Caco-2 (cell line): ENCODE measurements at regions not wholly inside any gene's neighbourhood (a gene's known extent, or its start where the extent isn't known, plus 50 kb on each side); places are given as distances from the start of the nearest gene placed in this dataset.

Experiments
- BruUV-seq: library from RNA; stranded (reverse); fragments of 400-500 nt; replicated peaks from 2 replicates; lab custom pipeline; 2021; lab: Mats Ljungman, UMichigan
- CTCF ChIA-PET: fragments of 300-600 bp; sonication (Branson Sonifier 250); formaldehyde crosslinking; loops from one replicate; lab custom pipeline; 2022; ENCODE audit warnings: antibody characterized with exemption; lab: Charles Lee
- POLR2A ChIA-PET: fragments of 300-600 bp; sonication (Branson Sonifier 250); formaldehyde crosslinking; loops from one replicate; lab custom pipeline; 2022; ENCODE audit warnings: antibody characterized with exemption; lab: Charles Lee
- DNase-seq, 2 experiments: peaks; one replicate each; pipeline versions ENCODE4 v3.0.0 to v3.0.0-alpha.2; 2020 to 2022
- H3K27me3 ChIP-seq: replicated peaks from 2 replicates; pipeline ENCODE4 v1.6.0; 2011; ENCODE audit warnings: low read length; ENCODE audit not compliant: control insufficient read depth, insufficient read depth
- H3K36me3 ChIP-seq: 2 replicates; pipeline ENCODE4 v1.5.1; 2011; ENCODE audit warnings: low read length; ENCODE audit not compliant: control insufficient read depth, insufficient read depth
- H3K4me1 ChIP-seq: fragments of 250-450 bp; sonication (Bioruptor Pico); 2 replicates; pipeline ENCODE4 v1.5.1; 2020; ENCODE audit warnings: mild to moderate bottlenecking
- H3K4me3 ChIP-seq: 2 replicates; pipeline ENCODE4 v1.5.1; 2011; ENCODE audit warnings: low read depth, mild to moderate bottlenecking, control low read depth, low read length
- H3K9me3 ChIP-seq: fragments of 250-450 bp; sonication (Bioruptor Pico); 2 replicates; pipeline ENCODE4 v1.5.1; 2020; ENCODE audit warnings: mild to moderate bottlenecking, moderate library complexity
- H3K27ac Mint-ChIP-seq: one replicate; pipeline ENCODE4 v1.8.0; 2022; ENCODE audit warnings: mixed read lengths; ENCODE audit not compliant: unreplicated experiment
- H3K27me3 Mint-ChIP-seq: one replicate; pipeline ENCODE4 v1.8.0; 2022; ENCODE audit warnings: mixed read lengths; ENCODE audit not compliant: insufficient read depth, unreplicated experiment
- H3K36me3 Mint-ChIP-seq: one replicate; pipeline ENCODE4 v1.8.0; 2022; ENCODE audit warnings: mild to moderate bottlenecking, mixed read lengths; ENCODE audit not compliant: insufficient read depth, unreplicated experiment
- H3K4me1 Mint-ChIP-seq: one replicate; pipeline ENCODE4 v1.8.0; 2022; ENCODE audit warnings: low read depth, mixed read lengths; ENCODE audit not compliant: unreplicated experiment
- H3K4me3 Mint-ChIP-seq: one replicate; pipeline ENCODE4 v1.8.0; 2022; ENCODE audit warnings: mild to moderate bottlenecking, moderate library complexity, mixed read lengths; ENCODE audit not compliant: unreplicated experiment
- H3K9me3 Mint-ChIP-seq: one replicate; pipeline ENCODE4 v1.8.0; 2022; ENCODE audit warnings: mixed read lengths; ENCODE audit not compliant: unreplicated experiment
- intact Hi-C: fragments of 100-400 bp; cut with micrococcal nuclease; formaldehyde crosslinking; loops from one replicate; pipeline ENCODE4 v1.10.0; 2022; ENCODE audit not compliant: unreplicated experiment
- TF ChIP-seq, protein P1 (sequence below), 2 experiments: fragments of 200-600 bp in 1 of 2; IDR thresholded peaks; 1 replicate in 1 of 2; 2 replicates in 1 of 2; pipeline versions ENCODE4 v1.5.1 to v1.8.0; 2011 to 2022; ENCODE audit warnings: antibody characterized with exemption in 1 of 2, control low read depth in 1 of 2, inconsistent platforms in 1 of 2, low read depth in 1 of 2, low read length in 1 of 2, mild to moderate bottlenecking in 1 of 2, moderate library complexity in 1 of 2; ENCODE audit not compliant: insufficient read depth in 1 of 2, severe bottlenecking in 1 of 2, unreplicated experiment in 1 of 2

DNA sequence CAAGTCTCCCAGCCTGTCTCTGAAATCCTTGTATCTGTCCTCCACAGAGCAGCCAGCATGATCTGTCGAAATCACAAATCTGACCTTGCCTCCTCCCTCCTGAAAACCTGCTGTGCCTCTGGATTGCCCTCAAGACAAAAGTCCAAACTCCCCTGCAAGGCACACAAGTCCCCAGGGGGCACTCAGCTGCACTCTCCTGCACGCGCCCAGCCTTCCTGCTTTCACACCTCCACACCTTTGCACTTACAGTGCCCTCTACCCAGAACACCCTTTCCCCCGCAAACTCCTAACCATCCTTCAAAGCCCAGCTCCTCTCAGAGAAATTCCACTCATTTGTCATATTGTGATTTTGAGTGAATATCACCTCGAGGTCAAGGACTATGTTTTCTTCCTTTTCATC is 83.4 kb upstream of the TOP1 start:
- no peaks in the 10 kb centered on the region for H3K9me3 ChIP-seq
- H3K27ac Mint-ChIP-seq: no peak overlapping the region
- no peak overlapping the region for H3K4me3 ChIP-seq
- H3K4me1 ChIP-seq: peaks cover 8% of the 10 kb centered on the region
- H3K4me3 Mint-ChIP-seq: no peak overlapping the region
- no peaks in the 10 kb centered on the region for H3K9me3 Mint-ChIP-seq
- no peak for DNase-seq
- intact Hi-C loops: loop anchor here (5.0 kb wide), 1 partner anchor 133 kb away; no protein-coding TSS in a partner anchor
- CTCF ChIA-PET: interaction anchor here (0.9 to 2.8 kb wide), 16 partner anchors 10 to 256 kb away, joined by 3 to 66 read pairs (median 5); partner anchors contain the start of gene MAFB
- BruUV-seq: no TSS peak
- H3K36me3 ChIP-seq: no peaks in the 10 kb centered on the region
- peaks cover 16% of the 10 kb centered on the region for H3K27me3 Mint-ChIP-seq
- H3K27me3 ChIP-seq: no peaks in the 10 kb centered on the region
- no peaks in the 10 kb centered on the region for H3K4me1 Mint-ChIP-seq
- TF ChIP-seq, protein P1, sequence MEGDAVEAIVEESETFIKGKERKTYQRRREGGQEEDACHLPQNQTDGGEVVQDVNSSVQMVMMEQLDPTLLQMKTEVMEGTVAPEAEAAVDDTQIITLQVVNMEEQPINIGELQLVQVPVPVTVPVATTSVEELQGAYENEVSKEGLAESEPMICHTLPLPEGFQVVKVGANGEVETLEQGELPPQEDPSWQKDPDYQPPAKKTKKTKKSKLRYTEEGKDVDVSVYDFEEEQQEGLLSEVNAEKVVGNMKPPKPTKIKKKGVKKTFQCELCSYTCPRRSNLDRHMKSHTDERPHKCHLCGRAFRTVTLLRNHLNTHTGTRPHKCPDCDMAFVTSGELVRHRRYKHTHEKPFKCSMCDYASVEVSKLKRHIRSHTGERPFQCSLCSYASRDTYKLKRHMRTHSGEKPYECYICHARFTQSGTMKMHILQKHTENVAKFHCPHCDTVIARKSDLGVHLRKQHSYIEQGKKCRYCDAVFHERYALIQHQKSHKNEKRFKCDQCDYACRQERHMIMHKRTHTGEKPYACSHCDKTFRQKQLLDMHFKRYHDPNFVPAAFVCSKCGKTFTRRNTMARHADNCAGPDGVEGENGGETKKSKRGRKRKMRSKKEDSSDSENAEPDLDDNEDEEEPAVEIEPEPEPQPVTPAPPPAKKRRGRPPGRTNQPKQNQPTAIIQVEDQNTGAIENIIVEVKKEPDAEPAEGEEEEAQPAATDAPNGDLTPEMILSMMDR (IDR thresholded peaks at IDR 0.05; ENCODE audit: insufficient read depth in 1 of 2, low read depth in 1 of 2, low read length in 1 of 2, severe bottlenecking in 1 of 2, unreplicated experiment in 1 of 2): peak in 1 of 2 experiments; percentile 25
- H3K36me3 Mint-ChIP-seq: no peaks in the 10 kb centered on the region
- POLR2A ChIA-PET: no interaction called here

- ChIA-PET POLR2A (interaction anchor here (1.1 kb wide), 1 partner anchor 53 kb away, joined by 3 read pairs; no protein-coding TSS in a partner anchor), CTCF (interaction anchor here (0.5 to 2.8 kb wide), 37 partner anchors 9 to 1426 kb away, joined by 3 to 66 read pairs (median 3); partner anchors contain the start of gene MAFB)
- peaks cover 19% of the 10 kb centered on the region for H3K27me3 Mint-ChIP-seq
- Histone ChIP-seq H3K27me3 (no peaks in the 10 kb centered on the region), H3K4me1 (peaks cover 8% of the 10 kb centered on the region), H3K4me3 (no peak overlapping the region), H3K9me3 (no peaks in the 10 kb centered on the region), H3K36me3 (no peaks in the 10 kb centered on the region)
- TF ChIP-seq, protein P1 (IDR thresholded peaks at IDR 0.05; ENCODE audit: insufficient read depth in 1 of 2, low read depth in 1 of 2, low read length in 1 of 2, severe bottlenecking in 1 of 2, unreplicated experiment in 1 of 2): peak; percentile 84 to 99
- peak; percentile 82 to 86 for DNase-seq
- intact Hi-C loops: loop anchor here (1.0 to 5.0 kb wide), 5 partner anchors 54 to 244 kb away; no protein-coding TSS in a partner anchor
- no TSS peak for BruUV-seq
- no peaks in the 10 kb centered on the region for H3K36me3 Mint-ChIP-seq
- H3K9me3 Mint-ChIP-seq: no peaks in the 10 kb centered on the region
- no peaks in the 10 kb centered on the region for H3K4me1 Mint-ChIP-seq
- no peak overlapping the region for H3K4me3 Mint-ChIP-seq
- no peak overlapping the region for H3K27ac Mint-ChIP-seq
These were observed 82.7 kb upstream of the TOP1 start for GRCh38 chr20:40945754-40946450.

GRCh38 chr20:40946451-40946850 is 82.2 kb upstream of the TOP1 start:
- Histone ChIP-seq H3K36me3 (no peaks in the 10 kb centered on the region), H3K9me3 (no peaks in the 10 kb centered on the region), H3K4me3 (no peak overlapping the region), H3K4me1 (peaks cover 8% of the 10 kb centered on the region), H3K27me3 (no peaks in the 10 kb centered on the region)
- no peak overlapping the region for H3K4me3 Mint-ChIP-seq
- H3K36me3 Mint-ChIP-seq: no peaks in the 10 kb centered on the region
- H3K9me3 Mint-ChIP-seq: no peaks in the 10 kb centered on the region
- CTCF ChIA-PET: interaction anchor here (0.5 to 2.8 kb wide), 34 partner anchors 11 to 1426 kb away, joined by 3 to 66 read pairs (median 3); partner anchors contain the start of gene MAFB
- TF ChIP-seq, protein P1 (IDR thresholded peaks at IDR 0.05; ENCODE audit: insufficient read depth in 1 of 2, low read depth in 1 of 2, low read length in 1 of 2, severe bottlenecking in 1 of 2, unreplicated experiment in 1 of 2): no peak
- no TSS peak for BruUV-seq
- POLR2A ChIA-PET: interaction anchor here (1.1 kb wide), 1 partner anchor 53 kb away, joined by 3 read pairs; no protein-coding TSS in a partner anchor
- intact Hi-C loops: loop anchor here (1.0 to 5.0 kb wide), 5 partner anchors 54 to 244 kb away; no protein-coding TSS in a partner anchor
- no peak for DNase-seq
- no peaks in the 10 kb centered on the region for H3K4me1 Mint-ChIP-seq
- no peak overlapping the region for H3K27ac Mint-ChIP-seq
- peaks cover 22% of the 10 kb centered on the region for H3K27me3 Mint-ChIP-seq
